Activated T-cell treated with anti-CD3 and anti-CD28 coated beads for 48 hours (primary cell): ENCODE measurements at regions not wholly inside any gene's neighbourhood (a gene's known extent, or its start where the extent isn't known, plus 50 kb on each side); places are given as distances from the start of the nearest gene placed in this dataset.
"Not testable (repeated sequence)": the region's sequence is repeated elsewhere in the genome, so short reads cannot be mapped to it uniquely, and the experiment has no call there.

Experiments used
- DNase-seq: peaks from one replicate; pipeline ENCODE4 v3.0.0-alpha.2; 2020; ENCODE audit warnings: low read depth

- not testable (repeated sequence) for DNase-seq
These were observed 64.4 kb downstream of the KLRB1 start for GRCh38 chr12:9543341-9543740.

DNA sequence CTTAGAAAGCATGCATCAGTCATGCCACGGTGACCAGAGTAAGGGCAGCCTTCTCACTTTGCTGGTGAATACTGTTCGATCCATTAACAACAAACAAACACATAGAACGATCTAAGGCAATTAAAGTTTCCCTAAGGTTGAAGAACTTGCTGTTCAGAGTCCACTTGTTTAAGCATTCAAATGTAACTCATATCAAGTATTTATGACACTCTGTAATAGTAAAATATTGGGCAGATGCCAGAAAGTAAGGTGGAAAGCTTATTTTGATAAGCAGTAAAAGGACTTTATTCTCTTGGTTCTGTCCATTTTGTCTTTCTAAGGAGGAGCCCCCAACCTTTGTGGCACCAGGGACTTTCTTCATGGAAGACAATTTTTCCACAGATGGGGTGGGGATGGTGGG lies 64.9 kb downstream of the KLRB1 start:
- DNase-seq = not testable (repeated sequence)

- DNase-seq = not testable (repeated sequence)
These were observed 91.8 kb downstream of the KLRB1 start for GRCh38 chr12:9515925-9516324.

- DNase-seq = not testable (repeated sequence)
These were observed 95.0 kb downstream of the KLRB1 start for GRCh38 chr12:9512695-9513094.

DNA sequence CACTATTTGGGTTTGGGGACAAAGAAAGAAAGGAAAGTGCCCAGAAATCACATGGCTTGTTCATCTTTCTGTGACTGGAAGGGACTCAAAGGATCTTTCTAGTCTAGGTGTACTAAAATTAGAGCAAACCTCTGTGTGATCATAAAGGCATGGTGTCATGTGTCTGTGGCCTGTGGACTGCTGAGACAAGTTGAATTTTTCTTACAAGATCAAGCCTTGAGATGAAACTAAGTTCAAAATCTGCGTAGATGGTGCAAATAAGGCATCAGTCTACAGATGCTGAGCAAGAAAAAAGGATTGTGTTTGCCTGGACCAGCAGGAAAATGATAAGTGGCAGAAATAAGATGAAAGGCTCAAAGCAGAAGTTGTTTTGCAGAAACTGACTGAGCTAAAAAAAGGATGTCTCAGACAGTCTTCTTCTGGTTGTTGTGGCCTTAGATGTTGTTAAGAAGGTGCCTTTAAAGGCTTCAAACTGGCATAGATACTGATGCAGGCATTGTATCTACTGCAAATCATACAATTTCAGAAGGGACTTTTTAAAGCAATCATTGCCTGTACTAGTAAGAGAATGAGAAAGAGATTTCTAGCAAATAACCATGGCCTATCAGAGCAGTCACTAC lies 97.2 kb downstream of the KLRB1 start:
- not testable (repeated sequence) for DNase-seq

GRCh38 chr12:9509464-9510161 lies 98.1 kb downstream of the KLRB1 start:
- no peak for DNase-seq

DNA sequence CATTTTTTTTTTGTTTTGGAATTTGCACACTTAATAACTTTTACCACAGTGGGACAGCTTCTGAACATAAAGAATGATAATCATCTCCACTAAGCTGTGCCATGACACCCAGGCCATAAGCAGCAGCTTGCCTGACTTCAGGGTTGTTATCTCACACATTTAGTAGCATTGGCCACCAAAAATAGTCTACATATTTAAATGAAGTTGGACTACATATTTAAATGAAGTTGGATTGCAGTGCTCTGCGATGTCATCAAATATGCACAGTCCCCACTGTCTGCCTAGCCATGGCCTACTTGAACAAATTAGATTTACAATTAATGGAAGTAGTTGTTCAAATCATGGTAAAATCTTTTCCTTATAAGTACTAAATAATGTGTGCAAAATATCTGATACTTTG lies 101.0 kb downstream of the KLRB1 start:
- DNase-seq = no peak

DNA sequence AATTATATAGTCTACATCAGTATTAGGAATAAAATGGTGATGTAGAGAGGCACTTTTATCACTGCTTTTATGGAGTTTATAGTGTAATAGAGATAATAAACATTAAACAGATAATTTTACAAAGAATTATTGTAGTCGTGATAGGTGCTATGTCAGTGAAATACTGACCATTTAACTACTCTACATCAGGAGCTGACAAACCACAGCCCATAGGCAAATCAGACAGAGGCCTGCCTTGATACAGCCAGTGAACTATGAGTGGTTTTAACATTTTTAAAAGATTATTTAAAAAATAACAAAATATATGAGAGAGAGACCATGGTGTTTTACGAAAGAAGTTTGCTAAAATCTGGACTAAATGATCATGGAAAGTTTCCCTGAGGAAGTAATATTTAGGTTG lies 104.3 kb downstream of the KLRB1 start:
- not testable (repeated sequence) for DNase-seq

DNA sequence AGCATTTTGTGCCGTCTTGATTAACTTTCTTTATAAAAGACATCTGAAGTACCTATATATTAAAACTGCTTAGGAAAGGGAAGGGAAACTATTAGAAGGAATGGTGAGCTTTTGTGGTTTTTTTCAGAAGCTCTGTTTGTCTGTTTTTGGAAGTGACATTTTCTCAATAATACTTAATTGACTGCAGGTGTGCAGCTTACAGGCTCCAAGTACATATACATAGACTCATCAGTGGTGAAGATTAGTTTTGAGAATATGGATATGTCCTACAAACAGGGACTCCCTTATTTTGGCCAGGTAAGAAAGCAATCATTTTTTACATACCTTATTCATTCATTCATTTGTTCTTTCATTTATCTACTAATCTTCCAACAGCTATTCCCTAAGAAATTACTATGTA lies 104.9 kb downstream of the KLRB1 start:
- not testable (repeated sequence) for DNase-seq

- DNase-seq = not testable (repeated sequence)
These were observed 114.4 kb downstream of the KLRB1 start for GRCh38 chr12:9493325-9493724.

DNA sequence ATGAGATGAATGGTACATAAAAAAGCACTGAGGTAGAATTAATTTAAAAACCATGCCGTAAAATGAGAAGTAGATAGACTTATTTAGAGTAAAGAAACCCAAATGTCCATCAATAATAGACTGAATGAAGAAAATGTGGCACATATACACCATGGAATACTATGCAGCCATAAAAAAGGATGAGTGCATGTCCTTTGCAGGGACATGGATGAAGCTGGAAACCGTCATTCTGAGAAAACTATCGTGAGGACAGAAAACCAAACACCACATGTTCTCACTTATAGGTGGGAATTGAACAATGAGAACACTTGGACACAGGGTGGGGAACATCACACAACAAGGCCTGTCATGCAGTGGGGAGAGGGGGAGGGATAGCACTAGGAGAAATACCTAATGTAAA lies 126.4 kb downstream of the KLRB1 start:
- not testable (repeated sequence) for DNase-seq

GRCh38 chr12:9474197-9474596 lies 133.5 kb downstream of the KLRB1 start:
- not testable (repeated sequence) for DNase-seq

- not testable (repeated sequence) for DNase-seq
These were observed 134.1 kb downstream of the KLRB1 start for GRCh38 chr12:9473638-9474037.

GRCh38 chr12:9471501-9471900 lies 136.2 kb downstream of the KLRB1 start:
- DNase-seq = not testable (repeated sequence)

DNA sequence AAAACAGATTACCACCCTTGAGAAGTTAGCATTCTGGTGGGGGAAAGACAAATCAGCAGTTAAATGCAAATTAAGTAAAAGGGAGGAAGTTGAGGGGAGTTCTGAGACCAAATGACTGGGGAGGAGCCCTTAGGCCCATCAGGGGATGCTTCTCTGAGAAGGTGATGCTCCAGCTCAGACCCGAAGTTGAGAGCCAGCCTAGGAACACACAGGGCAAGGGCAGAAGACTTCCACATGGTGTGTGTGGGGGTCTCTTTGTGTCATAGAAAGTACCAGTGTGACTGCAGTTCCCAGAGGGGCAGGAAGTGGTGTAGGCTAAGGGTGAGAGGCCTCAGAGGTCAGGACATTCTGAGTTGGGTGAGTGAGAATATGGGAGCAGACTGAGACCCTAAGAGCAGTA lies 137.3 kb downstream of the KLRB1 start:
- DNase-seq = not testable (repeated sequence)

GRCh38 chr12:9469956-9470355 lies 137.8 kb downstream of the KLRB1 start:
- not testable (repeated sequence) for DNase-seq

DNA sequence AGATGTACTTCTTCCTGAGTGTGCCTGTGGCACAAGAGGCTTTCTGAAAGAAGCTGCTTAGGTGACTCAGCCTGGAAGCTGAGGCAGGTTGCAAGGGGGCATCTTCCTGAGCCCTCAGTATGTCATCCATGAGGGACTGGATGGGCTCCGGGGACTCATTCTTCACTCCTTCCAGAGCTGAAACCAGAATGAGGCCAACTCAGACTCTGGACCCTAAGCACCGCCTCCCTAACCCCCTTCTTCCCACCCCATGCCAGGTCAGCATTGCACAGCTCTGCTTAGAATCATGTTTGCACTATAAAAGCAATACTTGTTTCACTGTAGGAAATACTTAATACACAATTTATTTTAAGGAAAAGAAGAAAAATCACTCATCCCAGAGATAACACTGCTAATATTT lies 138.3 kb downstream of the KLRB1 start:
- not testable (repeated sequence) for DNase-seq

DNA sequence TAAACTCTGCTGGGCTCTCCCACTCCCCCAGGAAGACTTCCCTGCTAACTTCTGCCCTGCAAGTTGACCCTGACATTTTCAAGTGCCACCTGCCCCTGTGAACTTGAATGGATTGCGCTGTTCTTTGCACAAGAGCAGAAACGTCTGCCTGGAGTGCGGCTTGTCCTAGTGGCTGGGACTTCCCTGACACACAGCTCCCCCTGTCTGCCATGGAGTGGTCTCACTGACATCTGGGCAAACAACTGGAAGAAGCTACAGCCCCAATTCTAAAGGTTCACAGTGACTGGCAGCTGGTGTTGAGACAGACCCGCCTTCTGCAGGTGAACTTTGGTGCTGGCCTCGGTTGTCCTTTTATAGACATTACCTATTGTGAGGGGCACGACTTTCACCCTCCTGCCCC lies 138.7 kb downstream of the KLRB1 start:
- DNase-seq = not testable (repeated sequence)

GRCh38 chr12:9468144-9468543 lies 139.6 kb downstream of the KLRB1 start:
- not testable (repeated sequence) for DNase-seq

- no peak for DNase-seq
These were observed 143.3 kb downstream of the KLRB1 start for GRCh38 chr12:9464408-9464807.

GRCh38 chr12:9455516-9455915 lies 152.2 kb downstream of the KLRB1 start:
- DNase-seq = not testable (repeated sequence)

- not testable (repeated sequence) for DNase-seq
These were observed 153.7 kb downstream of the KLRB1 start for GRCh38 chr12:9454021-9454420.

- DNase-seq = not testable (repeated sequence)
These were observed 157.6 kb downstream of the KLRB1 start for GRCh38 chr12:9450127-9450567.
